Thyroid gland (tissue), 4 donors: ENCODE measurements at regions not wholly inside any gene's neighbourhood (a gene's known extent, or its start where the extent isn't known, plus 50 kb on each side); places are given as distances from the start of the nearest gene placed in this dataset.

Source experiments
- DNase-seq, 2 donors: peaks; one replicate each; pipeline ENCODE4 v3.0.0-alpha.2; 2019
- H3K27ac ChIP-seq, 3 donors: fragments of 200-600 bp; sonication (generic); 1 replicate in 2 of 3; 2 replicates in 1 of 3; pipeline ENCODE4 v1.5.1; 2016 to 2019; ENCODE audit warnings: mild to moderate bottlenecking in 1 of 3, moderate library complexity in 1 of 3
- H3K27me3 ChIP-seq: fragments of 200-600 bp; sonication (generic); one replicate; pipeline ENCODE4 v1.5.1; 2019
- H3K36me3 ChIP-seq, 2 donors: fragments of 200-600 bp; sonication (generic); one replicate each; pipeline ENCODE4 v1.5.1; 2016 to 2019
- H3K4me1 ChIP-seq, 2 donors: fragments of 200-600 bp; sonication (generic); one replicate each; pipeline ENCODE4 v1.5.1; 2017 to 2019
- H3K4me3 ChIP-seq, 3 donors: fragments of 200-600 bp; sonication (generic); replicated peaks in 1 of 3; 1 replicate in 2 of 3; 2 replicates in 1 of 3; pipeline ENCODE4 v1.5.1; 2016; ENCODE audit warnings: mild to moderate bottlenecking in 1 of 3
- H3K9me3 ChIP-seq: fragments of 200-600 bp; sonication (generic); one replicate; pipeline ENCODE4 v1.5.1; 2017
- CTCF ChIP-seq, 6 experiments: fragments of 200-600 bp in 3 of 6; fragments of 450-650 bp in 3 of 6; sonication (generic) in 3 of 6; IDR thresholded peaks; one replicate each; pipeline ENCODE4 v1.5.1; 2016 to 2019; ENCODE audit warnings: antibody characterized with exemption in 6 of 6, mild to moderate bottlenecking in 2 of 6, inconsistent platforms in 1 of 6, moderate library complexity in 1 of 6
- POLR2A ChIP-seq, 2 donors: fragments of 450-650 bp; IDR thresholded peaks; one replicate each; pipeline ENCODE4 v1.6.1; 2017; ENCODE audit warnings: antibody characterized with exemption in 2 of 2, mild to moderate bottlenecking in 2 of 2, moderate library complexity in 1 of 2
- WGBS, 2 donors: methylation state at CpG; one replicate each; pipeline ENCODE4 v1.1.5; 2017; 5-methylcytosine and 5-hydroxymethylcytosine counted together
- intact Hi-C: fragments of 100-400 bp; cut with DNase I; formaldehyde crosslinking; loops from one replicate; pipeline ENCODE4 v1.15.1; 2023

- no peaks in the 10 kb centered on the region for H3K4me1 ChIP-seq
- intact Hi-C loops = no loop called here
- H3K27me3 ChIP-seq = no peaks in the 10 kb centered on the region
- no peaks in the 10 kb centered on the region for H3K9me3 ChIP-seq
- H3K36me3 ChIP-seq = no peaks in the 10 kb centered on the region
- H3K4me3 ChIP-seq = no peak overlapping the region
- DNase-seq = no peak
- TF ChIP-seq POLR2A (IDR thresholded peaks at IDR 0.05) (no peak), CTCF (IDR thresholded peaks at IDR 0.05) (no peak)
- H3K27ac ChIP-seq = no peak overlapping the region
- WGBS, 2 donors = 90 to 97% methylated on average over 3 of the region's 3 CpGs
Measured at GRCh38 chr15:48012191-48012590, 108.6 kb upstream of the SLC24A5 start.

GRCh38 chr15:48016865-48017264 is 103.9 kb upstream of the SLC24A5 start:
- 87 to 94% methylated on average over 3 of the region's 3 CpGs for WGBS, 2 donors
- Histone ChIP-seq H3K4me3 (no peak overlapping the region), H3K9me3 (no peaks in the 10 kb centered on the region), H3K27ac (no peak overlapping the region), H3K36me3 (no peaks in the 10 kb centered on the region), H3K4me1 (no peaks in the 10 kb centered on the region), H3K27me3 (no peaks in the 10 kb centered on the region)
- intact Hi-C loops = no loop called here
- no peak for DNase-seq
- TF ChIP-seq POLR2A (IDR thresholded peaks at IDR 0.05) (no peak), CTCF (IDR thresholded peaks at IDR 0.05) (no peak)

GRCh38 chr15:48017747-48018146 is 103.0 kb upstream of the SLC24A5 start:
- Histone ChIP-seq H3K36me3 (no peaks in the 10 kb centered on the region), H3K4me1 (no peaks in the 10 kb centered on the region), H3K4me3 (no peak overlapping the region), H3K27ac (no peak overlapping the region), H3K9me3 (no peaks in the 10 kb centered on the region), H3K27me3 (no peaks in the 10 kb centered on the region)
- 64% methylated on average over 3 of the region's 3 CpGs for WGBS, 2 donors
- TF ChIP-seq CTCF (IDR thresholded peaks at IDR 0.05) (no peak), POLR2A (IDR thresholded peaks at IDR 0.05) (no peak)
- intact Hi-C loops = no loop called here
- no peak for DNase-seq

GRCh38 chr15:48020166-48020565 is 100.6 kb upstream of the SLC24A5 start:
- no peaks in the 10 kb centered on the region for H3K36me3 ChIP-seq
- intact Hi-C loops = no loop called here
- no peaks in the 10 kb centered on the region for H3K4me1 ChIP-seq
- TF ChIP-seq CTCF (IDR thresholded peaks at IDR 0.05) = no peak
- TF ChIP-seq POLR2A (IDR thresholded peaks at IDR 0.05) = no peak
- no peak for DNase-seq
- no peaks in the 10 kb centered on the region for H3K9me3 ChIP-seq
- no peaks in the 10 kb centered on the region for H3K27me3 ChIP-seq
- 62 to 68% methylated on average over 6 of the region's 6 CpGs for WGBS, 2 donors
- H3K4me3 ChIP-seq = no peak overlapping the region
- no peak overlapping the region for H3K27ac ChIP-seq

- DNase-seq = no peak
- 79 to 81% methylated on average over 6 of the region's 6 CpGs for WGBS, 2 donors
- H3K27ac ChIP-seq = no peak overlapping the region
- no peaks in the 10 kb centered on the region for H3K9me3 ChIP-seq
- H3K4me1 ChIP-seq = no peaks in the 10 kb centered on the region
- no peak for TF ChIP-seq POLR2A (IDR thresholded peaks at IDR 0.05)
- TF ChIP-seq CTCF (IDR thresholded peaks at IDR 0.05) = no peak
- intact Hi-C loops = no loop called here
- H3K36me3 ChIP-seq = no peaks in the 10 kb centered on the region
- no peaks in the 10 kb centered on the region for H3K27me3 ChIP-seq
- H3K4me3 ChIP-seq = no peak overlapping the region
Measured at GRCh38 chr15:48021336-48022086, 99.3 kb upstream of the SLC24A5 start.
